H1 (cell line): ENCODE measurements at regions not wholly inside any gene's neighbourhood (a gene's known extent, or its start where the extent isn't known, plus 50 kb on each side); places are given as distances from the start of the nearest gene placed in this dataset.

Source experiments
- CTCF ChIA-PET: fragments of 300-600 bp; sonication (Branson Sonifier 250); formaldehyde crosslinking; loops from one replicate; lab custom pipeline; 2021; ENCODE audit not compliant: partially characterized antibody; lab: Charles Lee
- POLR2A ChIA-PET: fragments of 300-600 bp; sonication (Branson Sonifier 250); formaldehyde crosslinking; loops from one replicate; lab custom pipeline; 2021; ENCODE audit warnings: inconsistent platforms; ENCODE audit not compliant: partially characterized antibody; lab: Charles Lee
- DNase-seq, 2 experiments: peaks; one replicate each; pipeline versions ENCODE4 v3.0.0 to v3.0.0-alpha.2; 2010 to 2022; ENCODE audit warnings: low spot score in 2 of 2, low read depth in 1 of 2, mixed read lengths in 1 of 2
- FAIRE-seq: peaks from 2 replicates; lab custom pipeline; 2011; peaks lifted over from hg19 to GRCh38; lab: Jason Lieb, UNC
- H2AFZ ChIP-seq: 2 replicates; pipeline ENCODE4 v1.8.1; 2012; ENCODE audit warnings: low read length, inconsistent platforms
- H2AK5ac ChIP-seq: 2 replicates; pipeline ENCODE4 v1.6.1; 2013; ENCODE audit warnings: low read depth, low read length
- H2BK120ac ChIP-seq: replicated peaks from 2 replicates; pipeline ENCODE3; 2013; ENCODE audit warnings: low read depth, low read length, inconsistent platforms
- H2BK12ac ChIP-seq: 2 replicates; pipeline ENCODE4 v1.6.1; 2013; ENCODE audit warnings: low read depth, low read length
- H2BK15ac ChIP-seq: 2 replicates; pipeline ENCODE4 v1.6.1; 2013; ENCODE audit warnings: low read length
- H2BK20ac ChIP-seq: 2 replicates; pipeline ENCODE4 v1.6.1; 2013; ENCODE audit warnings: low read length
- H2BK5ac ChIP-seq: 2 replicates; pipeline ENCODE4 v1.6.1; 2013; ENCODE audit warnings: low read depth, low read length
- H3K14ac ChIP-seq: 2 replicates; pipeline ENCODE4 v1.6.1; 2013; ENCODE audit warnings: inconsistent platforms; ENCODE audit not compliant: insufficient read length
- H3K18ac ChIP-seq: 2 replicates; pipeline ENCODE4 v1.6.1; 2013; ENCODE audit warnings: low read length; ENCODE audit errors: extremely low read depth
- H3K23ac ChIP-seq: 2 replicates; pipeline ENCODE4 v1.6.1; 2013; ENCODE audit warnings: inconsistent platforms; ENCODE audit not compliant: insufficient read length
- H3K23me2 ChIP-seq: 2 replicates; pipeline ENCODE4 v1.6.1; 2013; ENCODE audit warnings: low read depth, low read length
- H3K27ac ChIP-seq: 2 replicates; pipeline ENCODE4 v1.6.1; 2011; ENCODE audit warnings: low read depth, low read length, inconsistent platforms
- H3K27me3 ChIP-seq, 4 experiments: replicated peaks in 1 of 4; 1 replicate in 1 of 4; 2 replicates in 3 of 4; pipeline versions ENCODE4 v1.6.1 to v1.8.1; 2011 to 2013; ENCODE audit warnings: low read length in 3 of 4, mild to moderate bottlenecking in 3 of 4, inconsistent platforms in 2 of 4, mixed read lengths in 2 of 4, moderate library complexity in 1 of 4; ENCODE audit not compliant: control insufficient read depth in 3 of 4, insufficient read depth in 3 of 4; ENCODE audit errors: extremely low read depth in 1 of 4
- H3K36me3 ChIP-seq, 4 experiments: 2 replicates each; pipeline versions ENCODE4 v1.6.1 to v1.8.1; 2011 to 2013; ENCODE audit warnings: mild to moderate bottlenecking in 4 of 4, low read length in 3 of 4, moderate library complexity in 2 of 4, control low read depth in 1 of 4, inconsistent platforms in 1 of 4; ENCODE audit not compliant: insufficient read depth in 4 of 4, control insufficient read depth in 2 of 4
- H3K4ac ChIP-seq: replicated peaks from 2 replicates; pipeline ENCODE3; 2013; ENCODE audit warnings: low read length, low read depth, mixed read lengths, inconsistent platforms; ENCODE audit not compliant: insufficient read length
- H3K4me1 ChIP-seq, 4 experiments: replicated peaks in 1 of 4; 1 replicate in 1 of 4; 2 replicates in 3 of 4; pipeline versions ENCODE4 v1.6.1 to v1.8.1; 2011 to 2013; ENCODE audit warnings: low read length in 3 of 4, inconsistent platforms in 2 of 4, mixed read lengths in 1 of 4; ENCODE audit not compliant: insufficient read depth in 4 of 4, control insufficient read depth in 3 of 4
- H3K4me2 ChIP-seq, 2 experiments: 2 replicates each; pipeline versions ENCODE4 v1.6.1 to v1.8.1; 2011 to 2013; ENCODE audit warnings: low read depth in 2 of 2, low read length in 2 of 2, control low read depth in 1 of 2, inconsistent platforms in 1 of 2, mild to moderate bottlenecking in 1 of 2; ENCODE audit not compliant: insufficient read depth in 1 of 2
- H3K4me3 ChIP-seq, 4 experiments: fragments of 200-600, 300-600 bp in 1 of 4; sonication (generic), shearing (Covaris generic), sonication (Bioruptor Twin) in 1 of 4; 2 replicates each; pipeline versions ENCODE4 v1.5.1 to v1.8.1; 2011 to 2016; ENCODE audit warnings: low read length in 4 of 4, low read depth in 3 of 4, control low read depth in 2 of 4, inconsistent platforms in 2 of 4, mild to moderate bottlenecking in 2 of 4, mixed read lengths in 1 of 4, moderate library complexity in 1 of 4; ENCODE audit not compliant: insufficient read depth in 2 of 4; ENCODE audit errors: extremely low read depth in 1 of 4
- H3K56ac ChIP-seq: replicated peaks from 2 replicates; pipeline ENCODE3; 2013; ENCODE audit warnings: low read depth, mild to moderate bottlenecking, mixed read lengths, low read length, inconsistent platforms; ENCODE audit not compliant: insufficient read length
- H3K79me1 ChIP-seq: 2 replicates; pipeline ENCODE4 v1.6.1; 2013; ENCODE audit warnings: low read depth, low read length, control low read depth
- H3K79me2 ChIP-seq, 2 experiments: 2 replicates each; pipeline versions ENCODE4 v1.6.1 to v1.8.1; 2012 to 2013; ENCODE audit warnings: low read length in 2 of 2, mild to moderate bottlenecking in 2 of 2, inconsistent platforms in 1 of 2; ENCODE audit not compliant: insufficient read depth in 2 of 2, control insufficient read depth in 1 of 2
- H3K9ac ChIP-seq, 4 experiments: replicated peaks in 1 of 4; 1 replicate in 1 of 4; 2 replicates in 3 of 4; pipeline versions ENCODE4 v1.6.1 to v1.8.1; 2011 to 2013; ENCODE audit warnings: low read depth in 3 of 4, low read length in 3 of 4, control low read depth in 2 of 4, mild to moderate bottlenecking in 2 of 4, moderate library complexity in 2 of 4, inconsistent platforms in 1 of 4; ENCODE audit errors: extremely low read depth in 1 of 4
- H3K9me3 ChIP-seq, 2 experiments: 2 replicates each; pipeline versions ENCODE4 v1.6.1 to v1.8.1; 2012 to 2013; ENCODE audit warnings: mild to moderate bottlenecking in 2 of 2, moderate library complexity in 2 of 2, control low read depth in 1 of 2, inconsistent platforms in 1 of 2, low read depth in 1 of 2, low read length in 1 of 2, mixed read lengths in 1 of 2; ENCODE audit not compliant: insufficient read depth in 2 of 2
- H4K20me1 ChIP-seq, 2 experiments: replicated peaks in 1 of 2; 2 replicates each; pipeline versions ENCODE3 to v1.8.1; 2011 to 2013; ENCODE audit warnings: inconsistent platforms in 2 of 2, low read length in 2 of 2, mild to moderate bottlenecking in 1 of 2; ENCODE audit not compliant: insufficient read depth in 2 of 2, control insufficient read depth in 1 of 2
- H4K5ac ChIP-seq: 2 replicates; pipeline ENCODE4 v1.6.1; 2013; ENCODE audit warnings: low read length, low read depth, mixed read lengths, inconsistent platforms; ENCODE audit not compliant: insufficient read length
- H4K8ac ChIP-seq: 2 replicates; pipeline ENCODE4 v1.8.0; 2013; ENCODE audit warnings: mild to moderate bottlenecking, moderate library complexity, low read length, inconsistent platforms; ENCODE audit not compliant: insufficient read depth; ENCODE audit errors: extremely low read depth
- H4K91ac ChIP-seq: replicated peaks from 2 replicates; pipeline ENCODE3; 2013; ENCODE audit warnings: low read length, mixed read lengths, inconsistent platforms; ENCODE audit not compliant: insufficient read length
- CEBPB ChIP-seq: IDR thresholded peaks from 2 replicates; pipeline ENCODE4 v1.6.1; 2012; ENCODE audit warnings: low read depth, low read length
- EZH2 ChIP-seq: fragments of 200-600 bp; sonication (generic); IDR thresholded peaks from 2 replicates; pipeline ENCODE4 v1.7.1; 2012; ENCODE audit warnings: low read depth, mild to moderate bottlenecking, moderate library complexity, low read length, inconsistent platforms; ENCODE audit not compliant: severe bottlenecking
- HDAC6 ChIP-seq: IDR thresholded peaks from one replicate; pipeline ENCODE4 v1.7.1; 2012; ENCODE audit warnings: low read depth, mild to moderate bottlenecking, inconsistent platforms, low read length, moderate library complexity
- JUND ChIP-seq: IDR thresholded peaks from 2 replicates; pipeline ENCODE4 v1.6.1; 2011; ENCODE audit warnings: mild to moderate bottlenecking, improper control_type of control experiment, low read length
- POLR2A ChIP-seq, 2 experiments: IDR thresholded peaks; 1 replicate in 1 of 2; 2 replicates in 1 of 2; pipeline ENCODE4 v1.6.1; 2011; ENCODE audit warnings: low read depth in 2 of 2, low read length in 2 of 2, mild to moderate bottlenecking in 2 of 2; ENCODE audit errors: control extremely low read depth in 1 of 2
- POU5F1 ChIP-seq: IDR thresholded peaks from 2 replicates; pipeline ENCODE4 v1.6.1; 2011; ENCODE audit warnings: low read depth, mild to moderate bottlenecking, low read length, moderate library complexity
- RAD21 ChIP-seq, 2 experiments: IDR thresholded peaks in 1 of 2; conservative IDR thresholded peaks in 1 of 2; 2 replicates each; pipeline ENCODE4 v1.6.1; 2011; ENCODE audit warnings: low read depth in 2 of 2, low read length in 2 of 2, improper control_type of control experiment in 1 of 2, inconsistent platforms in 1 of 2, mild to moderate bottlenecking in 1 of 2, moderate library complexity in 1 of 2
- SP2 ChIP-seq: IDR thresholded peaks from 2 replicates; pipeline ENCODE4 v1.6.1; 2012; ENCODE audit warnings: mild to moderate bottlenecking, low read length, inconsistent platforms
- SUZ12 ChIP-seq: fragments of 200-600 bp; sonication (generic); IDR thresholded peaks from 2 replicates; pipeline ENCODE4 v1.6.1; 2012; ENCODE audit warnings: mild to moderate bottlenecking, inconsistent platforms, low read length, moderate library complexity, mixed read lengths
- TBP ChIP-seq: IDR thresholded peaks from 2 replicates; pipeline ENCODE4 v1.6.1; 2011; ENCODE audit warnings: low read depth, low read length, improper control_type of control experiment
- TCF12 ChIP-seq: IDR thresholded peaks from 2 replicates; pipeline ENCODE4 v1.6.1; 2011; ENCODE audit warnings: low read depth, mild to moderate bottlenecking, low read length
- YY1 ChIP-seq: IDR thresholded peaks from 2 replicates; pipeline ENCODE4 v1.6.1; 2011; ENCODE audit warnings: low read depth, mild to moderate bottlenecking, low read length
- WGBS, 2 experiments: shearing (Covaris generic) in 1 of 2; methylation state at CpG; one replicate each; pipeline versions ENCODE4 v1.1.6 to v1.1.7; 2013 to 2015; ENCODE audit warnings: low lambda C conversion rate in 2 of 2, mixed read lengths in 2 of 2, inconsistent platforms in 1 of 2, low coverage in 1 of 2, missing lambda C conversion rate in 1 of 2; ENCODE audit not compliant: insufficient replicate concordance in 2 of 2, insufficient coverage in 1 of 2, insufficient read length in 1 of 2; ENCODE audit errors: extremely low coverage in 1 of 2, missing lambda C conversion rate in 1 of 2; 5-methylcytosine and 5-hydroxymethylcytosine counted together
- TF ChIP-seq, protein P1 (sequence below): IDR thresholded peaks from 2 replicates; pipeline ENCODE4 v1.6.1; 2011; ENCODE audit warnings: low read depth, mild to moderate bottlenecking, low read length; ENCODE audit not compliant: insufficient read depth

DNA sequence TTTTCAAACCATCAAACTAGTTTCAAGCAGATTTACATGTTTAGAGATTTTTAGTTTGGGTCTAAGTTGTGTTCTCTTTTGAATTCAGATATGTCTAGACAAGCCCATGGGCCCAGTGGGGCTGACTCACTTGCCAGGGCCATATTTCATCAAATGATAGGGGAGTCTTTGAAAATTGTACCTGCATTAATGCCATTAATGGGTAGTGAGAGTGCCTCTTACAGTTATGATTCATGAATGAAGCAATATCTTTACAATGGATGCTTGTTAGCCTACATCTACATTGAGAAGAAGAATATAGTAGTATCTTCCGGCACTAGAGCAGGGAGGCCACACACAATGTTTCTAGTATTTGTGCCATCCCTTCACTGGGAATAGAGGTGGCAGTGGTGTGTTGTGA, 174.2 kb upstream of the E2F7 start:
- Histone ChIP-seq H4K8ac (no peak overlapping the region), H4K20me1 (no peaks in the 10 kb centered on the region), H2BK20ac (no peak overlapping the region), H3K4me1 (peaks cover 2 to 7% (median 4%) of the 10 kb centered on the region in 4 experiments; a peak in 4 of 7 replicates), H3K79me2 (no peaks in the 10 kb centered on the region), H4K5ac (no peak overlapping the region), H2BK5ac (no peak overlapping the region), H3K23me2 (no peaks in the 10 kb centered on the region), H3K4ac (peak overlapping the region; percentile 80), H3K27ac (no peak overlapping the region), H3K14ac (no peak overlapping the region), H3K18ac (no peak overlapping the region), H3K9me3 (no peaks in the 10 kb centered on the region), H3K56ac (no peak overlapping the region), H3K23ac (no peak overlapping the region), H2BK15ac (no peak overlapping the region), H3K4me3 (no peak overlapping the region), H4K91ac (no peak overlapping the region), H3K4me2 (no peak overlapping the region), H3K27me3 (no peaks in the 10 kb centered on the region), H2BK120ac (no peak overlapping the region), H3K36me3 (no peaks in the 10 kb centered on the region), H3K9ac (no peak overlapping the region), H3K79me1 (no peaks in the 10 kb centered on the region), H2AK5ac (no peak overlapping the region), H2BK12ac (no peak overlapping the region), H2AFZ (peak overlapping the region; percentile 5; the same call in 1 of the 2 replicates)
- ChIA-PET CTCF (interaction anchor here (0.9 kb wide), 1 partner anchor 228 kb away, joined by 3 read pairs; no protein-coding TSS in a partner anchor), POLR2A (no interaction called here)
- FAIRE-seq (no peak), DNase-seq (no peak)
- 100% methylated on average over 1 of the region's 1 CpG; no CpG with 5 or more reads in 1 of the 2 experiments for WGBS, 2 experiments
- TF ChIP-seq JUND (no peak), YY1 (no peak), SUZ12 (no peak), EZH2 (no peak), POLR2A (IDR thresholded peaks at IDR 0.05; ENCODE audit: control extremely low read depth in 1 of 2, low read depth in 2 of 2, low read length in 2 of 2) (no peak), RAD21 (IDR thresholded peaks at IDR 0.05 in 1 of 2, conservative IDR thresholded peaks at IDR 0.05 in 1 of 2; ENCODE audit: low read depth in 2 of 2, low read length in 2 of 2) (no peak), TBP (no peak), CEBPB (no peak), POU5F1 (no peak), TCF12 (no peak), SP2 (no peak), HDAC6 (no peak)
- TF ChIP-seq, protein P1, sequence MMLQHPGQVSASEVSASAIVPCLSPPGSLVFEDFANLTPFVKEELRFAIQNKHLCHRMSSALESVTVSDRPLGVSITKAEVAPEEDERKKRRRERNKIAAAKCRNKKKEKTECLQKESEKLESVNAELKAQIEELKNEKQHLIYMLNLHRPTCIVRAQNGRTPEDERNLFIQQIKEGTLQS, result no peak
